ENCODE measurements at regions not wholly inside any gene's neighbourhood (a gene's known extent, or its start where the extent isn't known, plus 50 kb on each side); places are given as distances from the start of the nearest gene placed in this dataset.
A peak's percentile ranks its signal among the peaks of the same experiment; 100 is the strongest.

DNA sequence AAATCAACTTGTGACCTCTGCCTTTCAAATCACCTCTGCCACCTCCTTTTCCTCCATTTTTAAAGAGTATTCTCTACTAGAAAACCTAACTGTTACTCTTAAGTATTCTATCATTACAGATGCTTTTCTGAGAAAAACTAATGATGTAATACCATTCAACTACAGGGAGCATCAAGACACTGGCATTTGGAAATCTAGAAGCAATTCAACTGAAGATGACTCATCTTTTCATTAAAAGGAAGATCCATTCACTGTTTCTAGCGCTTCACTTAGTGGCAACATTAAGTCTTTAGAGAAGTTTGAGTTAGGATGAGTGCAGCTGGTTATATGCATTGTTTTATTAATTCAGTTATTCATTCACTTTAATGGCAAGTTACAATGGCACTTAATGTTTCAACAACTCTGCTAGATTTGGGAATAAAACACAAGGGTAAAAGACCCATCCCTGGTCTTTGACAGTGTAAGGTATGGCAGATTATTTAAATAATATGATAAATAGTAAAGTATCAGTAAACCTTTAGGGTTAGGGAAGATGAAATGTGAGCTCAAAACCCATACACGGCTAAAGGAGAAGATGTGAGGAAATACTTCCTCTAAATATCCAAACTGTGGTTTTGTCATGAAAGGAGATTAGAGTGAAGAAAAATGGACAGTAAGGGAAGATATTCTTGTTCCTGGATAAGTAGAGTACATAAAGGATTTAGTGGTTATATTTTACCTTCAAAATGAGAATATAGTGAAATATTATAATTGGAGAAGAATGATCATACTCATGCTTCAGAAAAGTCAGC is 61.7 kb downstream of the KCNJ2 start:
- intact Hi-C loops (cut with micrococcal nuclease): no loop called here

DNA sequence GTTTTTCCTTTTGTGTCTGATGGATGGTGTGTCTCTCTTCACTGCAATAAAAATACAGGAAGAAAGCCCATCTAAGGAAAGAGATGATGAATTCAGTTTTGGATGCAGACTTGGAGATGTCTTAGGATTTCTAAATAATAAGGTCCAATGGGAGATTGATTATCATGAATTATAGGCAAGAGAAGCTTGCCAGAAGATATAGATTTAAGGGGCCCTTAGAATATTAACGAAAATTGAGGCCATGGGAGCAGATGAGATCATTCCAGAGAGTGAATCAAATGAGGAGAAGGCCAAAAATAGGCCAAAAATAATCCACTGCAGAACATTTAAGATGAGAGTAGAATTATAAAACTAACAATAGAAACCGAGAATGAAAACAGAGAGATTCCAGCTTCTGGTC is 63.1 kb downstream of the KCNJ2 start:
- H3K9me3 Mint-ChIP-seq: peaks cover 9% of the 10 kb centered on the region
- H3K4me1 Mint-ChIP-seq (ENCODE audit: low read depth): peaks cover 34% of the 10 kb centered on the region
- no peak overlapping the region for H3K4me3 Mint-ChIP-seq
- H3K36me3 Mint-ChIP-seq (ENCODE audit: low read depth): no peaks in the 10 kb centered on the region
- no peak overlapping the region for H3K27ac Mint-ChIP-seq
- intact Hi-C loops (cut with micrococcal nuclease): no loop called here
- peaks cover 2% of the 10 kb centered on the region for H3K27me3 Mint-ChIP-seq

More for the DNA sequence above, 61.7 kb downstream of the KCNJ2 start:
- Mint-ChIP-seq H3K9me3 (peaks cover 9% of the 10 kb centered on the region), H3K36me3 (ENCODE audit: low read depth) (no peaks in the 10 kb centered on the region), H3K27me3 (peaks cover 2% of the 10 kb centered on the region), H3K4me3 (no peak overlapping the region), H3K27ac (peak overlapping the region; percentile 5), H3K4me1 (ENCODE audit: low read depth) (peaks cover 27% of the 10 kb centered on the region)

- Mint-ChIP-seq H3K36me3 (ENCODE audit: low read depth) (no peaks in the 10 kb centered on the region), H3K4me1 (ENCODE audit: low read depth) (peaks cover 29% of the 10 kb centered on the region), H3K4me3 (no peak overlapping the region), H3K27me3 (no peaks in the 10 kb centered on the region), H3K9me3 (peaks cover 9% of the 10 kb centered on the region), H3K27ac (no peak overlapping the region)
- intact Hi-C loops (cut with micrococcal nuclease): no loop called here
Measured at GRCh38 chr17:70235252-70235651, 65.9 kb downstream of the KCNJ2 start.

DNA sequence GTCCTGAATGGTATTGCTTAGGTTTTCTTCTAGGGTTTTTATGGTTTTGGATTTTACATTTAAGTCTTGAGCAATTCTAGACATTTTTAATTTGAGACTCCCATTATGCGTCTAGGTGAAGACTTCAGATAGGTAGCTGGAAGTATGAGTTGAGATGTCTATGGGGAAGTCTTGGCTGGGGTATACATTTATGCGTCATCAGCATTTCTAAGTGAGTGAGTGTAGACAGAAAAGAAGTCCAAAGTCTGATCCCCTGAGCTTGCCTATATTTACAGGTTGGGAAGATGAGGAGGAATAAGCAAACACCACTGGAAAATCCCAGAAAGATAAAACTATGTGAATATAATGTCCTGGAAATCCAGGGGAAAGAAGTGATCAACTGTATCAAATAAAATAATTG is 68.9 kb downstream of the KCNJ2 start:
- peaks cover 2% of the 10 kb centered on the region for H3K27me3 Mint-ChIP-seq
- no peaks in the 10 kb centered on the region for H3K36me3 Mint-ChIP-seq (ENCODE audit: low read depth)
- no peak overlapping the region for H3K4me3 Mint-ChIP-seq
- H3K4me1 Mint-ChIP-seq (ENCODE audit: low read depth): peaks cover 13% of the 10 kb centered on the region
- no peak overlapping the region for H3K27ac Mint-ChIP-seq
- intact Hi-C loops (cut with micrococcal nuclease): no loop called here
- H3K9me3 Mint-ChIP-seq: peaks cover 9% of the 10 kb centered on the region

GRCh38 chr17:70238646-70239045 is 69.3 kb downstream of the KCNJ2 start:
- Mint-ChIP-seq H3K4me3 (no peak overlapping the region), H3K36me3 (ENCODE audit: low read depth) (no peaks in the 10 kb centered on the region), H3K9me3 (peaks cover 9% of the 10 kb centered on the region), H3K4me1 (ENCODE audit: low read depth) (peaks cover 13% of the 10 kb centered on the region), H3K27ac (no peak overlapping the region), H3K27me3 (peaks cover 2% of the 10 kb centered on the region)
- intact Hi-C loops (cut with micrococcal nuclease): no loop called here

DNA sequence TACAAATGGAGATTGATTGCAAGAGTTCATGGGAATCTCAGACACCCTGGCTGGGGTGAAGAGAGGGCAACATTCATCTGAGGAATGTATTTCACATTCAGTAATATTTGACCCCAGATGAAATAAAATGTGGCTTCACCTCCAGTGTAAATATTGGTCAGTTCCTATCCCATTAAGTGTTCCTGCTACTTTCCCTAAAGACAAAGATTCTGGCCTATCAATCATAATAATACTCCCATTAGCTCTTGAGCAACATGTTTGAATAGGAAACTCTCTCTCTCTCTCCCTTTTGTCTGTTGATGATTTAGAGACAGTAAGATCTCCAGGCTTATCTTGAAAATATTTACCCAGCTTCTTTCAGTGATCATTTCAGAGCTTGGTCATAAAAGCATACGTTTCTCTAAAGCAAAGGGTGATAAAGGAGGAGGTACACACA is 70.1 kb downstream of the KCNJ2 start:
- H3K36me3 Mint-ChIP-seq (ENCODE audit: low read depth): no peaks in the 10 kb centered on the region
- intact Hi-C loops (cut with micrococcal nuclease): no loop called here
- H3K4me1 Mint-ChIP-seq (ENCODE audit: low read depth): peaks cover 13% of the 10 kb centered on the region
- peaks cover 9% of the 10 kb centered on the region for H3K9me3 Mint-ChIP-seq
- no peak overlapping the region for H3K27ac Mint-ChIP-seq
- no peak overlapping the region for H3K4me3 Mint-ChIP-seq
- peaks cover 2% of the 10 kb centered on the region for H3K27me3 Mint-ChIP-seq

- intact Hi-C loops (cut with micrococcal nuclease): no loop called here
- H3K9me3 Mint-ChIP-seq: no peaks in the 10 kb centered on the region
- no peaks in the 10 kb centered on the region for H3K36me3 Mint-ChIP-seq (ENCODE audit: low read depth)
- peaks cover 2% of the 10 kb centered on the region for H3K27me3 Mint-ChIP-seq
- H3K4me3 Mint-ChIP-seq: no peak overlapping the region
- H3K4me1 Mint-ChIP-seq (ENCODE audit: low read depth): peaks cover 13% of the 10 kb centered on the region
- H3K27ac Mint-ChIP-seq: no peak overlapping the region
Measured at GRCh38 chr17:70241071-70241470, 71.7 kb downstream of the KCNJ2 start.

DNA sequence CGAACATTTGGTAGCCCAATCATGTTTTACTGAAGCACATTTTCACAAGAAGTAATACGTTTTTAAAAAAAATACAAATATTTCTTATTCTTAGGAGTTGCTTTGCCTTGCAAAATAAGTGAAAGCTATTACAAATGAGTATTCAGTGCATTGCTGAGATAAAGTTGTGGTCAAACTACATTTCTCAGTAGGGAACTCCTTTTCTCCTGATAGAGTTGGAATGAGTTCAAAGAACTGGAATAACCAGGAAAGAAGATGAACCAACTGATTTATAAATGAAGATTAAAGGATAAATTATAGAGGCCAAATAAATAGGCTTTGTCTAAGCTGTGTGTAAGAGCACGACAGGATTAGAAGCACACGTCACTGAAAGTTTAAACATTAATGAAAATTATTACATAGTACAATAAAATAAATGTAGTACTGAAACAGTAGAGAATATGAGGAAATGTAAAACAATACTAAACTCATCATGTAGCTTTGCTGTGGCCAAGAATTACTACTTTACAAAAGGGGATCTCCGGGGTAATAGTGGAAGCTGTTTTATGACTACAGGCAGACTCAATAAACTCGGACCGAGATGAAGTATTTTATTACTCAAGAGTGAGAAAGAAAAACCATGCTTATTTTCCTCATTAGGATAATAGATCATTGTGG is 73.6 kb downstream of the KCNJ2 start:
- H3K4me3 Mint-ChIP-seq: no peak overlapping the region
- H3K27me3 Mint-ChIP-seq: peaks cover 2% of the 10 kb centered on the region
- intact Hi-C loops (cut with micrococcal nuclease): no loop called here
- H3K27ac Mint-ChIP-seq: no peak overlapping the region
- no peaks in the 10 kb centered on the region for H3K36me3 Mint-ChIP-seq (ENCODE audit: low read depth)
- peaks cover 6% of the 10 kb centered on the region for H3K4me1 Mint-ChIP-seq (ENCODE audit: low read depth)
- H3K9me3 Mint-ChIP-seq: no peaks in the 10 kb centered on the region

DNA sequence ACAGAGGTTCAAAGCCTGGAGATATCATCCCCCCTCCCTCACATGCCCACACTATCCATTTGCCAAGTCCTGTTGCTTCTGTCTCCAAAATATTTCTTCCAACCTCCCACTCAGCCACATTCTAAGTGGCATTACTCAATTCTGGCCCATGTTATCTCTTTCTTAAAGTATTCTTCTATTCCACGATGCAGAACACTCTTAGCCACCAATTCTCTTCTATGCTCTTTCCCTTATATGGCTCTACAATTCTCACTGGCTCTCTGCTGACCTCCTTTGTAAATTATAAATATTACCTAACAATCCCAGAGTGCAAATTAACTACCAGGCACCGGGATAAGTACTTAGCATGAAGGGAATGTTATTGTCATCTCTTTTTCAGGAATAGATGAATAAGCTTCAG is 82.4 kb downstream of the KCNJ2 start:
- no peak overlapping the region for H3K27ac Mint-ChIP-seq
- intact Hi-C loops (cut with micrococcal nuclease): no loop called here
- H3K4me3 Mint-ChIP-seq: no peak overlapping the region
- no peaks in the 10 kb centered on the region for H3K27me3 Mint-ChIP-seq
- peaks cover 5% of the 10 kb centered on the region for H3K4me1 Mint-ChIP-seq (ENCODE audit: low read depth)
- no peaks in the 10 kb centered on the region for H3K36me3 Mint-ChIP-seq (ENCODE audit: low read depth)
- H3K9me3 Mint-ChIP-seq: no peaks in the 10 kb centered on the region

DNA sequence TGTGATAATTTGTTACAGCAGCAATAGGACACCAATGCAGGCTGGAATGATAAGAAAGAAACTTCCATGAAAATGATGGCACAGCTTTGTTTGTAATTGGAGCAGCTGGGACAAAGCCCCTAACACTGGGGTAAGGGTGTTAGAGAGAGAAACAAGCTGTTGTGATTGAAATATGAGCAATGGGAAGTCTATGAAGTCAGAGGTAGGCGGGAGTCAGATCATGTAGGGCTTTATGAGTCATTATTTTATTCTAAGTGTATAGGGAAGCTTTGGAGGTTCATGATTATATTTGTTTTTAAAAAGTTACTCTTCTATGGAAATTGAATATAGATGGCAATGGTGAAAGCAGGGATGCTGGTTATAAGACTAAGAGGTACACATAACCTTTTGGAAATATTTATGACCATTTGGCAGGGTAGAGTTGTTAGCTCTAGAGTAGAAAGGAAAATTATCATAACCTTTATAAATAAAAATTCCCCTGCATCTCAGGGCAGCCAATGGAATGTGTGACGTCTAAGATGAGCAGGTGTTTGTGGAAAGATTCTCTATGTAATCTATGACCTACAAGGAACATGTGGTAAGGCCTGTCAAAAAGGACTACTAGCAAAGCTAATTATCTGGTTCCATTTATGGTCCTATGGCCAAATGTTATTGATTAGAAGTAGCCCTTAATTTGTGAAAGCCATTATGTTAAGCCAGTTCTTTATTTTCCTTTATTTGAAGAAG is 85.6 kb downstream of the KCNJ2 start:
- no peaks in the 10 kb centered on the region for H3K36me3 Mint-ChIP-seq (ENCODE audit: low read depth)
- no peaks in the 10 kb centered on the region for H3K9me3 Mint-ChIP-seq
- no peaks in the 10 kb centered on the region for H3K27me3 Mint-ChIP-seq
- no peak overlapping the region for H3K4me3 Mint-ChIP-seq
- H3K4me1 Mint-ChIP-seq (ENCODE audit: low read depth): peaks cover 5% of the 10 kb centered on the region
- H3K27ac Mint-ChIP-seq: no peak overlapping the region
- intact Hi-C loops (cut with micrococcal nuclease): no loop called here

GRCh38 chr17:70256751-70257150 is 87.4 kb downstream of the KCNJ2 start:
- H3K36me3 Mint-ChIP-seq (ENCODE audit: low read depth): no peaks in the 10 kb centered on the region
- H3K27me3 Mint-ChIP-seq: no peaks in the 10 kb centered on the region
- H3K27ac Mint-ChIP-seq: no peak overlapping the region
- peaks cover 16% of the 10 kb centered on the region for H3K4me1 Mint-ChIP-seq (ENCODE audit: low read depth)
- intact Hi-C loops (cut with micrococcal nuclease): no loop called here
- no peak overlapping the region for H3K4me3 Mint-ChIP-seq
- H3K9me3 Mint-ChIP-seq: no peaks in the 10 kb centered on the region

GRCh38 chr17:70258465-70258864 is 89.1 kb downstream of the KCNJ2 start:
- intact Hi-C loops (cut with micrococcal nuclease): no loop called here
- Mint-ChIP-seq H3K4me1 (ENCODE audit: low read depth) (peaks cover 16% of the 10 kb centered on the region), H3K36me3 (ENCODE audit: low read depth) (no peaks in the 10 kb centered on the region), H3K27ac (no peak overlapping the region), H3K9me3 (no peaks in the 10 kb centered on the region), H3K4me3 (no peak overlapping the region), H3K27me3 (no peaks in the 10 kb centered on the region)

GRCh38 chr17:70259400-70259799 is 90.1 kb downstream of the KCNJ2 start:
- no peaks in the 10 kb centered on the region for H3K27me3 Mint-ChIP-seq
- no peak overlapping the region for H3K27ac Mint-ChIP-seq
- no peak overlapping the region for H3K4me3 Mint-ChIP-seq
- peaks cover 6% of the 10 kb centered on the region for H3K9me3 Mint-ChIP-seq
- H3K4me1 Mint-ChIP-seq (ENCODE audit: low read depth): peaks cover 23% of the 10 kb centered on the region
- no peaks in the 10 kb centered on the region for H3K36me3 Mint-ChIP-seq (ENCODE audit: low read depth)
- intact Hi-C loops (cut with micrococcal nuclease): no loop called here

DNA sequence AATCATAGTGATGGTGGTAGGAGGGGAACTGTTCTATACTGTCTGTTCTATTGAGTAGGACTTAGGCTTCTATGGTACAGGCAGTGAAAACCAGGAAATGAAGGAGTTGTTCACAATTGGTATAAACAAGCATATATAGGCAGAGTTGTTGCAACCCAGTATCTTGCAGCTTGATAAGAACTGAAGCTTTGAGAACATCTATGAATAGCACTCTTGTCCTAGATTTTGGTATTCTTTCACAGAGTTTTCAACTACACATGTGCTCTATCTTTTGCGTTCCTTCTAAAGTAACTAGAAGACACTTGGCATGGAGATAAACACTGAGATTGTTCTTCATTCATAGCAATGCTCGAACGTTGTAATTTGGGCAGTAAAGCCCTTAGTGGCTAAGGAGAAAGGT is 91.8 kb downstream of the KCNJ2 start:
- Mint-ChIP-seq H3K9me3 (peaks cover 6% of the 10 kb centered on the region), H3K4me1 (ENCODE audit: low read depth) (peaks cover 35% of the 10 kb centered on the region), H3K27me3 (no peaks in the 10 kb centered on the region), H3K27ac (no peak overlapping the region), H3K36me3 (ENCODE audit: low read depth) (no peaks in the 10 kb centered on the region), H3K4me3 (no peak overlapping the region)
- intact Hi-C loops (cut with micrococcal nuclease): no loop called here

All from dendritic cell treated with granulocyte-macrophage colony-stimulating factor and Interleukin-4, amounts not matched to agents 40 ng/mL and 50 ng/mL, for 4 days (primary cell).